GM12878 (cell line): ENCODE measurements at regions not wholly inside any gene's neighbourhood (a gene's known extent, or its start where the extent isn't known, plus 50 kb on each side); places are given as distances from the start of the nearest gene placed in this dataset.

Source experiments
- ATAC-seq: fragments of 200-7000 bp; cut with Tn5 transposase; 3 replicates; pipeline ENCODE4 v1.9.1; 2020; ENCODE audit warnings: mild to moderate bottlenecking, moderate library complexity
- BruUV-seq: library from RNA; stranded (reverse); fragments of 400-500 nt; replicated peaks from 2 replicates; lab custom pipeline; 2021; lab: Mats Ljungman, UMichigan
- CTCF ChIA-PET: fragments of 300-600 bp; sonication (Branson Sonifier 250); formaldehyde crosslinking; extraction: SDS; loops from one replicate; lab custom pipeline; 2021; ENCODE audit warnings: inconsistent platforms; lab: Yijun Ruan, JAX
- POLR2A ChIA-PET: fragments of 350-600 bp; formaldehyde crosslinking; extraction: SDS; loops from one replicate; lab custom pipeline; 2021; ENCODE audit warnings: inconsistent platforms; lab: Charles Lee
- RAD21 ChIA-PET: fragments of 300-600 bp; sonication (Branson Sonifier 250); formaldehyde crosslinking; loops from one replicate; lab custom pipeline; 2023; ENCODE audit warnings: antibody characterized with exemption; ENCODE audit not compliant: unreplicated experiment; lab: Charles Lee
- SMC1A ChIA-PET: fragments of 300-600 bp; sonication (Branson Sonifier 250); formaldehyde crosslinking; loops from one replicate; lab custom pipeline; 2023; ENCODE audit not compliant: unreplicated experiment, uncharacterized antibody; lab: Charles Lee
- DNase-seq: peaks from one replicate; pipeline ENCODE4 v3.0.0-alpha.2; 2011; ENCODE audit warnings: low read depth, low spot score
- FAIRE-seq: peaks from 3 replicates; lab custom pipeline; 2011; peaks lifted over from hg19 to GRCh38; lab: Jason Lieb, UNC
- H2AFZ ChIP-seq: 2 replicates; pipeline ENCODE4 v1.6.0; 2011; ENCODE audit warnings: low read depth, low read length, control low read depth; ENCODE audit not compliant: control insufficient read depth
- H3K27ac ChIP-seq: 2 replicates; pipeline ENCODE4 v1.5.1; 2011; ENCODE audit warnings: control low read depth; ENCODE audit not compliant: control insufficient read depth, insufficient read depth
- H3K27me3 ChIP-seq, 2 experiments: replicated peaks in 1 of 2; 2 replicates each; pipeline versions ENCODE4 v1.6.0 to v1.6.1; 2011; ENCODE audit warnings: low read length in 1 of 2; ENCODE audit not compliant: control insufficient read depth in 2 of 2, insufficient read depth in 2 of 2
- H3K36me3 ChIP-seq, 2 experiments: 2 replicates each; pipeline ENCODE4 v1.5.1; 2011; ENCODE audit warnings: low read length in 1 of 2; ENCODE audit not compliant: control insufficient read depth in 2 of 2, insufficient read depth in 2 of 2
- H3K4me1 ChIP-seq: 2 replicates; pipeline ENCODE4 v1.6.1; 2011; ENCODE audit warnings: mild to moderate bottlenecking, low read length, moderate library complexity, mixed read lengths; ENCODE audit not compliant: control insufficient read depth, insufficient read depth
- H3K4me2 ChIP-seq: 2 replicates; pipeline ENCODE4 v1.6.0; 2011; ENCODE audit warnings: control low read depth; ENCODE audit not compliant: control insufficient read depth, insufficient read depth
- H3K4me3 ChIP-seq: fragments of 200-600 bp; sonication (generic); 2 replicates; pipeline ENCODE4 v1.5.1; 2016
- H3K79me2 ChIP-seq: 2 replicates; pipeline ENCODE4 v1.6.0; 2011; ENCODE audit warnings: low read length; ENCODE audit not compliant: control insufficient read depth, insufficient read depth
- H3K9ac ChIP-seq: 2 replicates; pipeline ENCODE4 v1.8.0; 2011; ENCODE audit warnings: low read length, control low read depth, mixed read lengths; ENCODE audit not compliant: control insufficient read depth, insufficient read depth
- H3K9me3 ChIP-seq: replicated peaks from 3 replicates; pipeline ENCODE4 v1.5.1; 2011; ENCODE audit warnings: mild to moderate bottlenecking, low read length; ENCODE audit not compliant: control insufficient read depth, insufficient read depth
- H4K20me1 ChIP-seq: 2 replicates; pipeline ENCODE4 v1.6.0; 2011; ENCODE audit not compliant: control insufficient read depth, insufficient read depth
- E2F8 ChIP-seq: fragments of 450-650 bp; IDR thresholded peaks from 2 replicates; pipeline ENCODE4 v1.6.1; 2018; ENCODE audit warnings: mild to moderate bottlenecking, low read depth, moderate library complexity; ENCODE audit not compliant: partially characterized antibody
- ESRRA ChIP-seq: IDR thresholded peaks from 2 replicates; pipeline ENCODE4 v1.6.1; 2012; ENCODE audit warnings: mild to moderate bottlenecking, low read length, improper control_type of control experiment
- HDAC2 ChIP-seq: fragments of 200-600 bp; sonication (generic); IDR thresholded peaks from 2 replicates; pipeline ENCODE4 v1.6.1; 2017
- MEF2B ChIP-seq: fragments of 450-650 bp; IDR thresholded peaks from 2 replicates; pipeline ENCODE4 v1.6.1; 2018; ENCODE audit warnings: mild to moderate bottlenecking, moderate library complexity; ENCODE audit not compliant: partially characterized antibody, poor library complexity, severe bottlenecking
- MLLT1 ChIP-seq: fragments of 450-650 bp; IDR thresholded peaks from 2 replicates; pipeline ENCODE4 v1.6.1; 2016; ENCODE audit warnings: mild to moderate bottlenecking
- MYC ChIP-seq: IDR thresholded peaks from 2 replicates; pipeline ENCODE4 v1.6.1; 2011; ENCODE audit warnings: mild to moderate bottlenecking, low read length, moderate library complexity, inconsistent platforms; ENCODE audit not compliant: insufficient read depth, insufficient replicate concordance, insufficient read length, severe bottlenecking
- NR2F1 ChIP-seq: fragments of 450-650 bp; conservative IDR thresholded peaks from 2 replicates; pipeline ENCODE4 v1.6.1; 2017; ENCODE audit warnings: mild to moderate bottlenecking
- PAX5 ChIP-seq: IDR thresholded peaks from 2 replicates; pipeline ENCODE4 v1.6.1; 2011; ENCODE audit warnings: low read depth, low read length, borderline replicate concordance
- SPI1 ChIP-seq: IDR thresholded peaks from 2 replicates; pipeline ENCODE4 v1.6.1; 2011; ENCODE audit warnings: low read depth, mild to moderate bottlenecking, low read length, moderate library complexity, borderline replicate concordance; ENCODE audit not compliant: insufficient read depth
- STAT3 ChIP-seq: IDR thresholded peaks from 2 replicates; pipeline ENCODE4 v1.6.1; 2011; ENCODE audit warnings: low read depth, low read length, improper control_type of control experiment
- TBL1XR1 ChIP-seq: IDR thresholded peaks from 2 replicates; pipeline ENCODE4 v1.6.1; 2012; ENCODE audit warnings: low read depth, low read length, improper control_type of control experiment
- WRNIP1 ChIP-seq: IDR thresholded peaks from 2 replicates; pipeline ENCODE4 v1.6.1; 2011; ENCODE audit warnings: low read depth, low read length, improper control_type of control experiment, borderline replicate concordance
- ZZZ3 ChIP-seq: IDR thresholded peaks from 2 replicates; pipeline ENCODE4 v1.6.1; 2011; ENCODE audit warnings: low read depth; ENCODE audit not compliant: control insufficient read depth, insufficient read length
- WGBS: methylation state at CpG from one replicate; pipeline ENCODE4 v1.1.6; 2016; ENCODE audit warnings: low lambda C conversion rate; ENCODE audit not compliant: insufficient replicate concordance, insufficient coverage; ENCODE audit errors: missing lambda C conversion rate; 5-methylcytosine and 5-hydroxymethylcytosine counted together
- in situ Hi-C: fragments of 300-500 bp; cut with MboI; formaldehyde crosslinking; loops from 9 replicates; pipeline ENCODE4 v1.14.3; 2018; ENCODE audit warnings: mixed read lengths
- intact Hi-C: fragments of 100-400 bp; cut with micrococcal nuclease; formaldehyde crosslinking; loops from one replicate; pipeline ENCODE4 v1.14.2; 2022; ENCODE audit not compliant: unreplicated experiment
- TF ChIP-seq, protein P1 (sequence below): IDR thresholded peaks from 2 replicates; pipeline ENCODE4 v1.6.1; 2012; ENCODE audit warnings: low read length, inconsistent platforms

DNA sequence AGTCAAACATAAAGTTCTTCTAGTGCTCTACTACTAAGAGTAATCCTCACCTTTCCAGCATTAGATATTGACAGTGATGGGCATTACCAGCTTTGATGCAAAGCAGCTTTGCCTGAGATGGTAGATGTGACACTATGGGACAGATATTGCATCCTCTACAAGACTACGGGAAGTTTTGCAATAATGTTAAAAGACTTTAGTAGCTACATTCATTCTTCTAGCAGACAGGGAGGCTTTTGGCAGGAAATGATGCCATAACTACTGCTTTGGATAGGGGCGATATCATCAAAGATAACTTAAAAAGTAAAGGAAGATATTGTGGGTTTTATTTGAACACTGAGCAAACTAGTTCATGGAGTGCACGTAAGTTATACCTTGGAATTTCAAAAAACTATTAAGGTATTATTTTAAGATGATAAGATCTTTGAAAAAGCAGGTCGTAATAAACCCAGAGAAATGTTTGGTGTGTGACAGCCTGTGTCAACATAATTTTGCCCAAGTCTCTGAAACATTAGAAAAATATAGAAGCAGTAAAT, 368.3 kb upstream of the TMPRSS15 start (continued):
- TF ChIP-seq, protein P1, sequence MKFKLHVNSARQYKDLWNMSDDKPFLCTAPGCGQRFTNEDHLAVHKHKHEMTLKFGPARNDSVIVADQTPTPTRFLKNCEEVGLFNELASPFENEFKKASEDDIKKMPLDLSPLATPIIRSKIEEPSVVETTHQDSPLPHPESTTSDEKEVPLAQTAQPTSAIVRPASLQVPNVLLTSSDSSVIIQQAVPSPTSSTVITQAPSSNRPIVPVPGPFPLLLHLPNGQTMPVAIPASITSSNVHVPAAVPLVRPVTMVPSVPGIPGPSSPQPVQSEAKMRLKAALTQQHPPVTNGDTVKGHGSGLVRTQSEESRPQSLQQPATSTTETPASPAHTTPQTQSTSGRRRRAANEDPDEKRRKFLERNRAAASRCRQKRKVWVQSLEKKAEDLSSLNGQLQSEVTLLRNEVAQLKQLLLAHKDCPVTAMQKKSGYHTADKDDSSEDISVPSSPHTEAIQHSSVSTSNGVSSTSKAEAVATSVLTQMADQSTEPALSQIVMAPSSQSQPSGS, result no peak
- TF ChIP-seq ESRRA (no peak), PAX5 (no peak), TBL1XR1 (no peak), WRNIP1 (no peak), HDAC2 (no peak), SPI1 (no peak)

DNA sequence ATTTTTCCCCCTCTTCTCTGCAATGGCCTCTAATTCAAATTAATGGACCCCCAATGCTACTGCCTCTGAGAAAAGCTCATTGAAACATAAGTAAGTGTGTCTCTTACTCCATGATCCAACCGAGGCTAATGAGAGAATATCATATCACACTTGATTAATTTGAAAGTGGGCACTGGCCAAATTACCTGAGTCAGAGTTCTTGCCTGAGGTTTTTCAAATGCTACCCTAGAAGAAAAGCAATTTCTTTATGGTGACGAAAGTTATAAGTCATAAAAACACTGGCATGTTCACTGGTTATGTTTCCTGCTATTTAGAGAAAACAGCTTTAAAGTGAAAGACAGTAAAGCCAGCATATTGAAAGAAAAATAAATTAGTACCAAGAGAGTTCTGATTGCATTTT, 368.8 kb upstream of the TMPRSS15 start:
- ChIA-PET RAD21 (no interaction called here), CTCF (no interaction called here), SMC1A (no interaction called here), POLR2A (no interaction called here)
- in situ Hi-C loops, result no loop called here
- H3K79me2 ChIP-seq, result no peaks in the 10 kb centered on the region
- H2AFZ ChIP-seq, result no peak overlapping the region
- FAIRE-seq, result no peak
- no peak for DNase-seq
- no peak overlapping the region for H3K4me2 ChIP-seq
- BruUV-seq, result no TSS peak
- H3K27me3 ChIP-seq, result no peaks in the 10 kb centered on the region
- WGBS, result 0% methylated on average over 2 of the region's 2 CpGs
- intact Hi-C loops, result no loop called here
- no peaks in the 10 kb centered on the region for H4K20me1 ChIP-seq
- H3K9ac ChIP-seq, result no peak overlapping the region
- H3K36me3 ChIP-seq, result no peaks in the 10 kb centered on the region
- H3K27ac ChIP-seq, result no peak overlapping the region
- no peak overlapping the region for H3K4me3 ChIP-seq
- H3K4me1 ChIP-seq, result no peaks in the 10 kb centered on the region
- H3K9me3 ChIP-seq, result no peaks in the 10 kb centered on the region
- ATAC-seq, result no peak
- TF ChIP-seq SPI1 (no peak), MEF2B (no peak), MYC (no peak), MLLT1 (no peak), NR2F1 (no peak), E2F8 (no peak), ZZZ3 (no peak), STAT3 (no peak)
